GM23338 (cell line): ENCODE measurements at regions not wholly inside any gene's neighbourhood (a gene's known extent, or its start where the extent isn't known, plus 50 kb on each side); places are given as distances from the start of the nearest gene placed in this dataset.

ENCODE experiments used
- CTCF ChIP-seq, 2 experiments: fragments of 200-600 bp in 1 of 2; sonication (generic) in 1 of 2; conservative IDR thresholded peaks; 2 replicates each; pipeline versions ENCODE4 v1.5.1 to v1.6.1; 2016 to 2017; ENCODE audit warnings: antibody characterized with exemption in 2 of 2, low read depth in 2 of 2, mild to moderate bottlenecking in 2 of 2, moderate library complexity in 1 of 2
- ETS1 ChIP-seq: IDR thresholded peaks from 2 replicates; pipeline ENCODE4 v1.6.1; 2016; ENCODE audit warnings: antibody characterized with exemption
- EZH2 ChIP-seq: fragments of 200-600 bp; sonication (generic); IDR thresholded peaks from one replicate; pipeline ENCODE4 v1.8.0; 2017; ENCODE audit warnings: antibody characterized with exemption, mild to moderate bottlenecking, low read depth; ENCODE audit not compliant: unreplicated experiment
- REST ChIP-seq: IDR thresholded peaks from one replicate; pipeline ENCODE4 v1.6.1; 2018; ENCODE audit warnings: antibody characterized with exemption; ENCODE audit not compliant: unreplicated experiment
- ZNF462 ChIP-seq: fragments of 250-450 bp; sonication (Bioruptor Pico); IDR thresholded peaks from 2 replicates; pipeline ENCODE4 v1.5.0; 2020; ENCODE audit warnings: mild to moderate bottlenecking, moderate library complexity

GRCh38 chr14:22497144-22497423 is 91.9 kb downstream of the DAD1 start (continued):
- TF ChIP-seq ZNF462 (CRISPR knock-in tag): no peak
- no peak for TF ChIP-seq EZH2
- no peak for TF ChIP-seq REST
- TF ChIP-seq ETS1: no peak
- no peak for TF ChIP-seq CTCF (conservative IDR thresholded peaks at IDR 0.05; ENCODE audit: low read depth in 2 of 2)
